ENCODE measurements at regions not wholly inside any gene's neighbourhood (a gene's known extent, or its start where the extent isn't known, plus 50 kb on each side); places are given as distances from the start of the nearest gene placed in this dataset.

- Histone ChIP-seq H3K27me3 (no peaks in the 10 kb centered on the region), H3K4me3 (no peak overlapping the region), H3K4me1 (no peaks in the 10 kb centered on the region), H3K9me3 (no peaks in the 10 kb centered on the region), H3K36me3 (no peaks in the 10 kb centered on the region), H3K27ac (no peak overlapping the region)
- WGBS, 2 donors: 38 to 46% methylated on average over 9 of the region's 9 CpGs
- DNase-seq (ENCODE audit: low spot score in 2 of 2): no peak
- TF ChIP-seq, protein P1, sequence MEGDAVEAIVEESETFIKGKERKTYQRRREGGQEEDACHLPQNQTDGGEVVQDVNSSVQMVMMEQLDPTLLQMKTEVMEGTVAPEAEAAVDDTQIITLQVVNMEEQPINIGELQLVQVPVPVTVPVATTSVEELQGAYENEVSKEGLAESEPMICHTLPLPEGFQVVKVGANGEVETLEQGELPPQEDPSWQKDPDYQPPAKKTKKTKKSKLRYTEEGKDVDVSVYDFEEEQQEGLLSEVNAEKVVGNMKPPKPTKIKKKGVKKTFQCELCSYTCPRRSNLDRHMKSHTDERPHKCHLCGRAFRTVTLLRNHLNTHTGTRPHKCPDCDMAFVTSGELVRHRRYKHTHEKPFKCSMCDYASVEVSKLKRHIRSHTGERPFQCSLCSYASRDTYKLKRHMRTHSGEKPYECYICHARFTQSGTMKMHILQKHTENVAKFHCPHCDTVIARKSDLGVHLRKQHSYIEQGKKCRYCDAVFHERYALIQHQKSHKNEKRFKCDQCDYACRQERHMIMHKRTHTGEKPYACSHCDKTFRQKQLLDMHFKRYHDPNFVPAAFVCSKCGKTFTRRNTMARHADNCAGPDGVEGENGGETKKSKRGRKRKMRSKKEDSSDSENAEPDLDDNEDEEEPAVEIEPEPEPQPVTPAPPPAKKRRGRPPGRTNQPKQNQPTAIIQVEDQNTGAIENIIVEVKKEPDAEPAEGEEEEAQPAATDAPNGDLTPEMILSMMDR (IDR thresholded peaks at IDR 0.05): no peak
- no peak for TF ChIP-seq EP300 (IDR thresholded peaks at IDR 0.05)
- TF ChIP-seq POLR2A (IDR thresholded peaks at IDR 0.05): no peak
These were observed 444.0 kb upstream of the NFE2L3 start for GRCh38 chr7:25707768-25708620.

GRCh38 chr7:25710959-25711358, 441.0 kb upstream of the NFE2L3 start:
- no peak for TF ChIP-seq EP300 (IDR thresholded peaks at IDR 0.05)
- no peak for TF ChIP-seq POLR2A (IDR thresholded peaks at IDR 0.05)
- TF ChIP-seq, protein P1 (IDR thresholded peaks at IDR 0.05): no peak
- H3K27ac ChIP-seq: no peak overlapping the region
- H3K4me1 ChIP-seq: no peaks in the 10 kb centered on the region
- no peaks in the 10 kb centered on the region for H3K36me3 ChIP-seq
- H3K9me3 ChIP-seq: no peaks in the 10 kb centered on the region
- no peaks in the 10 kb centered on the region for H3K27me3 ChIP-seq
- no peak overlapping the region for H3K4me3 ChIP-seq
- WGBS, 2 donors: 14 to 30% methylated on average over 1 of the region's 1 CpG
- DNase-seq (ENCODE audit: low spot score in 2 of 2): no peak

- Histone ChIP-seq H3K4me1 (no peaks in the 10 kb centered on the region), H3K9me3 (no peaks in the 10 kb centered on the region), H3K27me3 (no peaks in the 10 kb centered on the region), H3K4me3 (no peak overlapping the region), H3K27ac (no peak overlapping the region), H3K36me3 (no peaks in the 10 kb centered on the region)
- no peak for DNase-seq (ENCODE audit: low spot score in 2 of 2)
- TF ChIP-seq, protein P1 (IDR thresholded peaks at IDR 0.05): no peak
- TF ChIP-seq EP300 (IDR thresholded peaks at IDR 0.05) (no peak), POLR2A (IDR thresholded peaks at IDR 0.05) (no peak)
- 73 to 90% methylated on average over 1 of the region's 1 CpG for WGBS, 2 donors
These were observed 440.1 kb upstream of the NFE2L3 start for GRCh38 chr7:25711940-25712339.

DNA sequence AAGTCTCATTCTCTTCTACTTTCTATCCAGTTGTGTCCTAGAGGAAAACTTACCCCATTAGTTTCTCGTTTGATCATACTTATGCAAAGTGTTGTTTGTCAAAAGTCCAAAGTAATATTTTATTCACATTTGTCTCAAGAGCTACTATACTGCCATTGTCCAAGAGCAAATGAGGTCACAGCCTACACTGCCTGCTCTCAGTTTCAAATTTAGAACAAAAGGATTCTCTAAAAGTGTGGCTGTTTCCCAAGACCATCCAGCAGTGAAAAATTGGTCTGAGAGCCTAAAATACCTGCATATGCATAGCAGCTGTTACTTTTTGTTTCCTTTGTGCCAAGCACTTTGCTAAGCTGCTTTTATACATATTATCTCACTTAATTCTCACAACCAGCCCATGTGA, 439.5 kb upstream of the NFE2L3 start:
- H3K9me3 ChIP-seq: no peaks in the 10 kb centered on the region
- no peaks in the 10 kb centered on the region for H3K4me1 ChIP-seq
- H3K27me3 ChIP-seq: no peaks in the 10 kb centered on the region
- no peak for DNase-seq (ENCODE audit: low spot score in 2 of 2)
- no peaks in the 10 kb centered on the region for H3K36me3 ChIP-seq
- TF ChIP-seq, protein P1 (IDR thresholded peaks at IDR 0.05): no peak
- TF ChIP-seq POLR2A (IDR thresholded peaks at IDR 0.05) (no peak), EP300 (IDR thresholded peaks at IDR 0.05) (no peak)
- no peak overlapping the region for H3K4me3 ChIP-seq
- no peak overlapping the region for H3K27ac ChIP-seq
- 18 to 33% methylated on average over 1 of the region's 1 CpG for WGBS, 2 donors

DNA sequence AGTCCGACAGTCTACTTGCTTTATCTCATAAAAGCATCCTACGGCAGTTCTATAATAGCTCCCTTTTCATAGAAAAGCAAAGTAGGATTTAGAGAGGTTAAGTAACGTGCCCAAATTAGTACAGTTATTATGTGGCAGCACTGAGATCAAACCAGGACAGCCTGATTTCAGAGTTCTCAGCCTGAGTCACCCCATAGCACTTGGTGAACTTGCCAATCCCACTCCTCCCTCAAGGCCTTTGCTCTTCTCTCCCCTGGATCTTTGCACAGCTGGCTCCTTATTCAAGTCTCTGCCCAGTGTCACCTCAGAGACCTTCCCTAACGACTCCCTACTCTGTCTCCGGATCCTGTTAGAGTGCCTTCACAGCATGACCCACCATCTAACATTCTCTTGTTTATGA, 438.0 kb upstream of the NFE2L3 start:
- Histone ChIP-seq H3K4me1 (no peaks in the 10 kb centered on the region), H3K27ac (no peak overlapping the region), H3K4me3 (no peak overlapping the region)

More for the DNA sequence above, 438.0 kb upstream of the NFE2L3 start:
- H3K9me3 ChIP-seq: no peaks in the 10 kb centered on the region
- TF ChIP-seq, protein P1 (IDR thresholded peaks at IDR 0.05): no peak
- H3K36me3 ChIP-seq: no peaks in the 10 kb centered on the region
- WGBS, 2 donors: 69 to 82% methylated on average over 5 of the region's 5 CpGs
- no peaks in the 10 kb centered on the region for H3K27me3 ChIP-seq
- DNase-seq (ENCODE audit: low spot score in 2 of 2): no peak
